Chondrocyte (in vitro differentiated cells): ENCODE measurements at regions not wholly inside any gene's neighbourhood (a gene's known extent, or its start where the extent isn't known, plus 50 kb on each side); places are given as distances from the start of the nearest gene placed in this dataset.

Experiments used
- DNase-seq: peaks from one replicate; pipeline ENCODE4 v3.0.0; 2021; ENCODE audit warnings: mixed read lengths, low spot score
- H3K27ac Mint-ChIP-seq: one replicate; pipeline ENCODE4 v1.8.0; 2021; ENCODE audit warnings: mild to moderate bottlenecking, moderate library complexity, mixed read lengths; ENCODE audit not compliant: unreplicated experiment
- H3K27me3 Mint-ChIP-seq: 2 replicates; pipeline ENCODE4 v1.8.0; 2021; ENCODE audit warnings: low read depth, mixed read lengths
- H3K36me3 Mint-ChIP-seq: 2 replicates; pipeline ENCODE4 v1.8.0; 2021; ENCODE audit warnings: low read depth, mixed read lengths
- H3K4me1 Mint-ChIP-seq: 2 replicates; pipeline ENCODE4 v1.8.0; 2021; ENCODE audit warnings: low read depth, mild to moderate bottlenecking, mixed read lengths
- H3K4me3 Mint-ChIP-seq: one replicate; pipeline ENCODE4 v1.8.0; 2021; ENCODE audit warnings: mild to moderate bottlenecking, moderate library complexity, mixed read lengths; ENCODE audit not compliant: unreplicated experiment
- H3K9me3 Mint-ChIP-seq: 2 replicates; pipeline ENCODE4 v1.8.0; 2021; ENCODE audit warnings: low read depth, mixed read lengths
- CTCF ChIP-seq: fragments of 200-600 bp; sonication (generic); IDR thresholded peaks from 2 replicates; pipeline ENCODE4 v1.5.0; 2021; ENCODE audit warnings: antibody characterized with exemption, mild to moderate bottlenecking, moderate library complexity

- TF ChIP-seq CTCF = no peak
- no peak for DNase-seq
- Mint-ChIP-seq H3K4me1 (peaks cover 7% of the 10 kb centered on the region), H3K27ac (no peak overlapping the region), H3K36me3 (peaks cover 4% of the 10 kb centered on the region), H3K4me3 (no peak overlapping the region), H3K27me3 (no peaks in the 10 kb centered on the region), H3K9me3 (peaks cover 18% of the 10 kb centered on the region)
Observed at GRCh38 chr3:175989161-175989560, 1130.0 kb downstream of the NAALADL2 start.

GRCh38 chr3:175988401-175988800 is 1129.3 kb downstream of the NAALADL2 start:
- Mint-ChIP-seq H3K4me3 (no peak overlapping the region), H3K4me1 (peaks cover 7% of the 10 kb centered on the region), H3K27me3 (no peaks in the 10 kb centered on the region), H3K27ac (no peak overlapping the region), H3K36me3 (peaks cover 4% of the 10 kb centered on the region), H3K9me3 (peaks cover 17% of the 10 kb centered on the region)
- DNase-seq = no peak
- no peak for TF ChIP-seq CTCF

GRCh38 chr3:175985781-175986180 is 1126.6 kb downstream of the NAALADL2 start:
- DNase-seq = no peak
- H3K9me3 Mint-ChIP-seq = peaks cover 17% of the 10 kb centered on the region
- H3K4me3 Mint-ChIP-seq = no peak overlapping the region
- peaks cover 9% of the 10 kb centered on the region for H3K4me1 Mint-ChIP-seq
- no peaks in the 10 kb centered on the region for H3K27me3 Mint-ChIP-seq
- H3K27ac Mint-ChIP-seq = no peak overlapping the region
- H3K36me3 Mint-ChIP-seq = peaks cover 4% of the 10 kb centered on the region
- no peak for TF ChIP-seq CTCF

DNA sequence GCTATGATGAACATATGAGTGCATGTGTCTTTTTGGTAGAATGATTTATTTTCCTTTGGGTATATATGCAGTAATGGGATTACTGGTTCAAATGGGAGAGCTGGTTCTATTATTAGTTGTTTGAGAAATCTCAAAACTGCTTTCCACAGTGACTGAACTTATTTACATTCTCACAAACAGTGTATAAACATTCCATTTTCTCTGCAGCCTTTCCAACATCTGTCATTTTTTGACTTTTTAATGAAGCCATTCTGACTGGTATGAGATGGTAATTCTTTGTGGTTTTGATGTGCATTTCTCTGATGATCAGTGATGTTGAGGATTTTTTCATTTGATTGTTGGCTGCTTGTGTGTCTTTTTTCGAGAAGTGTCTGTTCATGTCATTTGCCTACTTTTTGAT is 1124.2 kb downstream of the NAALADL2 start:
- Mint-ChIP-seq H3K9me3 (peaks cover 23% of the 10 kb centered on the region), H3K4me1 (peaks cover 11% of the 10 kb centered on the region), H3K36me3 (peaks cover 4% of the 10 kb centered on the region), H3K27ac (no peak overlapping the region), H3K27me3 (no peaks in the 10 kb centered on the region), H3K4me3 (no peak overlapping the region)
- TF ChIP-seq CTCF = no peak
- DNase-seq = no peak

GRCh38 chr3:175980486-175981090 is 1121.5 kb downstream of the NAALADL2 start:
- H3K9me3 Mint-ChIP-seq = peaks cover 25% of the 10 kb centered on the region
- peaks cover 7% of the 10 kb centered on the region for H3K4me1 Mint-ChIP-seq
- no peak for DNase-seq

More at GRCh38 chr3:175980486-175981090, 1121.5 kb downstream of the NAALADL2 start:
- Mint-ChIP-seq H3K36me3 (no peaks in the 10 kb centered on the region), H3K4me3 (no peak overlapping the region), H3K27ac (no peak overlapping the region), H3K27me3 (no peaks in the 10 kb centered on the region)
- TF ChIP-seq CTCF = no peak
